Keratinocyte (primary cell): ENCODE measurements at regions not wholly inside any gene's neighbourhood (a gene's known extent, or its start where the extent isn't known, plus 50 kb on each side); places are given as distances from the start of the nearest gene placed in this dataset.

Experiments used
- DNase-seq: peaks from one replicate; pipeline ENCODE4 v3.0.0-alpha.2; 2011; ENCODE audit warnings: low read depth, missing footprints, low spot score
- FAIRE-seq: peaks from 2 replicates; lab custom pipeline; 2011; peaks lifted over from hg19 to GRCh38; lab: Jason Lieb, UNC
- H2AFZ ChIP-seq: 2 replicates; pipeline ENCODE4 v1.6.0; 2012; ENCODE audit warnings: low read length, control low read depth, inconsistent platforms; ENCODE audit not compliant: control insufficient read depth
- H3K27ac ChIP-seq: 2 replicates; pipeline ENCODE4 v1.5.1; 2011; ENCODE audit warnings: low read length; ENCODE audit not compliant: control insufficient read depth, insufficient read depth
- H3K27me3 ChIP-seq: 3 replicates; pipeline ENCODE4 v1.6.0; 2011; ENCODE audit warnings: low read length; ENCODE audit not compliant: control insufficient read depth, insufficient read depth; ENCODE audit errors: extremely low read depth
- H3K36me3 ChIP-seq, 2 experiments: 2 replicates in 1 of 2; 3 replicates in 1 of 2; pipeline ENCODE4 v1.5.1; 2011; ENCODE audit warnings: low read length in 2 of 2, mild to moderate bottlenecking in 1 of 2; ENCODE audit not compliant: control insufficient read depth in 2 of 2, insufficient read depth in 2 of 2; ENCODE audit errors: extremely low read depth in 1 of 2
- H3K4me1 ChIP-seq: 3 replicates; pipeline ENCODE4 v1.5.1; 2011; ENCODE audit warnings: low read length; ENCODE audit not compliant: control insufficient read depth, insufficient read depth; ENCODE audit errors: extremely low read depth
- H3K4me2 ChIP-seq: 3 replicates; pipeline ENCODE4 v1.6.0; 2011; ENCODE audit warnings: low read depth, low read length; ENCODE audit not compliant: control insufficient read depth, insufficient read depth; ENCODE audit errors: extremely low read depth
- H3K4me3 ChIP-seq, 3 experiments: fragments of 200-600 bp in 1 of 3; sonication (generic) in 1 of 3; 2 replicates in 2 of 3; 3 replicates in 1 of 3; pipeline ENCODE4 v1.5.1; 2011 to 2016; ENCODE audit warnings: low read length in 3 of 3, mild to moderate bottlenecking in 3 of 3, control low read depth in 2 of 3, inconsistent platforms in 1 of 3, low read depth in 1 of 3, mixed read lengths in 1 of 3, mixed run types in 1 of 3, moderate library complexity in 1 of 3; ENCODE audit not compliant: control insufficient read depth in 2 of 3, insufficient read depth in 2 of 3; ENCODE audit errors: extremely low read depth in 1 of 3
- H3K79me2 ChIP-seq: 2 replicates; pipeline ENCODE4 v1.6.0; 2012; ENCODE audit warnings: low read length; ENCODE audit not compliant: control insufficient read depth, insufficient read depth
- H3K9ac ChIP-seq: 3 replicates; pipeline ENCODE4 v1.6.0; 2011; ENCODE audit warnings: low read length; ENCODE audit not compliant: control insufficient read depth, insufficient read depth; ENCODE audit errors: extremely low read depth
- H3K9me1 ChIP-seq: 3 replicates; pipeline ENCODE4 v1.6.0; 2011; ENCODE audit warnings: low read length; ENCODE audit not compliant: control insufficient read depth, insufficient read depth; ENCODE audit errors: extremely low read depth
- H3K9me3 ChIP-seq: 2 replicates; pipeline ENCODE4 v1.5.1; 2012; ENCODE audit warnings: low read depth, low read length; ENCODE audit not compliant: control insufficient read depth
- H4K20me1 ChIP-seq: 3 replicates; pipeline ENCODE4 v1.6.0; 2011; ENCODE audit warnings: low read length; ENCODE audit not compliant: control insufficient read depth, insufficient read depth; ENCODE audit errors: extremely low read depth
- EZH2 ChIP-seq: IDR thresholded peaks from one replicate; pipeline ENCODE4 v1.6.1; 2012; ENCODE audit warnings: inconsistent platforms, mild to moderate bottlenecking, low read length, moderate library complexity
- dilution Hi-C: fragments of 300-500 bp; cut with MboI; formaldehyde crosslinking; loops from one replicate; pipeline ENCODE4 v1.7.0; 2020; ENCODE audit warnings: low sequenced_read_pairs; ENCODE audit not compliant: extremely low pct_ligation_motif_present
- TF ChIP-seq, protein P1 (sequence below), 3 experiments: IDR thresholded peaks in 1 of 3; conservative IDR thresholded peaks in 1 of 3; optimal IDR thresholded peaks in 1 of 3; 2 replicates in 2 of 3; 3 replicates in 1 of 3; pipeline versions ENCODE3 to v1.5.1; 2011; ENCODE audit warnings: low read length in 3 of 3, mild to moderate bottlenecking in 3 of 3, moderate library complexity in 2 of 3, control low read depth in 1 of 3, inconsistent platforms in 1 of 3; ENCODE audit not compliant: insufficient read depth in 2 of 3; ENCODE audit errors: extremely low read depth in 1 of 3

DNA sequence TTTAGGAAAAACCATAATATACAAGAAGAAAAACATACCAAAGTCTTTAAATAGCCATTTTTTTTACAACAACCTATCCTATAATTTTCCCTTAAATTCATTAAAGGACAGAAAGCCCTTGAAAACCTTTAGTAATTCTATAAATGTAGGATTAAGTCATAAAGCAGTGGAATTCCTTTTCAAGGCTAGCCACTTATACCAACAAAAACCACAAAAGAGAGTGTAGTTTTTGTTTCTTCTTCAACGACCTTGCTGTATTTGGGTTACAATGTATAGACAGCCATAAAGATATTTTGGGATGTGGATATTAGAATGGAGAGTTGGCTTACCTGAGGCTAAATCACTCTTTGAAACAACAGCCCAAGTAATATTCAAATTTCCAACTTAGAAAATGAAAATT is 296.6 kb upstream of the CDIN1 start:
- H2AFZ ChIP-seq: no peak overlapping the region
- H3K9ac ChIP-seq: no peak overlapping the region
- no peaks in the 10 kb centered on the region for H3K9me1 ChIP-seq
- no peak for FAIRE-seq
- H3K79me2 ChIP-seq: no peaks in the 10 kb centered on the region
- DNase-seq: no peak
- dilution Hi-C loops: no loop called here
- no peaks in the 10 kb centered on the region for H4K20me1 ChIP-seq
- no peaks in the 10 kb centered on the region for H3K4me1 ChIP-seq
- H3K36me3 ChIP-seq: no peaks in the 10 kb centered on the region
- peaks cover 10% of the 10 kb centered on the region for H3K9me3 ChIP-seq
- H3K4me2 ChIP-seq: no peak overlapping the region
- TF ChIP-seq EZH2: no peak
- TF ChIP-seq, protein P1, sequence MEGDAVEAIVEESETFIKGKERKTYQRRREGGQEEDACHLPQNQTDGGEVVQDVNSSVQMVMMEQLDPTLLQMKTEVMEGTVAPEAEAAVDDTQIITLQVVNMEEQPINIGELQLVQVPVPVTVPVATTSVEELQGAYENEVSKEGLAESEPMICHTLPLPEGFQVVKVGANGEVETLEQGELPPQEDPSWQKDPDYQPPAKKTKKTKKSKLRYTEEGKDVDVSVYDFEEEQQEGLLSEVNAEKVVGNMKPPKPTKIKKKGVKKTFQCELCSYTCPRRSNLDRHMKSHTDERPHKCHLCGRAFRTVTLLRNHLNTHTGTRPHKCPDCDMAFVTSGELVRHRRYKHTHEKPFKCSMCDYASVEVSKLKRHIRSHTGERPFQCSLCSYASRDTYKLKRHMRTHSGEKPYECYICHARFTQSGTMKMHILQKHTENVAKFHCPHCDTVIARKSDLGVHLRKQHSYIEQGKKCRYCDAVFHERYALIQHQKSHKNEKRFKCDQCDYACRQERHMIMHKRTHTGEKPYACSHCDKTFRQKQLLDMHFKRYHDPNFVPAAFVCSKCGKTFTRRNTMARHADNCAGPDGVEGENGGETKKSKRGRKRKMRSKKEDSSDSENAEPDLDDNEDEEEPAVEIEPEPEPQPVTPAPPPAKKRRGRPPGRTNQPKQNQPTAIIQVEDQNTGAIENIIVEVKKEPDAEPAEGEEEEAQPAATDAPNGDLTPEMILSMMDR (optimal IDR thresholded peaks at IDR 0.05 in 1 of 3, IDR thresholded peaks at IDR 0.05 in 1 of 3, conservative IDR thresholded peaks at IDR 0.05 in 1 of 3; ENCODE audit: extremely low read depth in 1 of 3, insufficient read depth in 2 of 3, low read length in 3 of 3): no peak
- no peaks in the 10 kb centered on the region for H3K27me3 ChIP-seq
- no peak overlapping the region for H3K27ac ChIP-seq
- H3K4me3 ChIP-seq: no peak overlapping the region

DNA sequence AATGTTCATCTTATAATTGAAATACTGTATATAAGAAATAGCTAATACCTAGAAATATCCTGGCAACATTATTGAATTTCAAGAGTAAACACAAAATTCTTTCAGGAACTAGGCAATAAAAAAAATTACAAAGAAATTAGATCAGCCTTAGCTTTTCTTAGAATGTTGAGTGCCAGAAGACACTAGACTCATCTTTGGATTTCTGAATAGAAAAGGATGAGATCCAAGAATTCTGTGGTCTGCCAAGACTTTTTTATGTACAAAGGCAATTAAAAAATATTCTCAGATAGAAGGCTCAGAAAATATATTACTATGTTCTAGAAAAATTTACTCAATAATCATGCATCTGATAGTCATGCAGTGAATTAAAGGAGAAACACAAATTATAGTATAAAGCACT is 294.5 kb upstream of the CDIN1 start:
- DNase-seq (no peak), FAIRE-seq (no peak)
- Histone ChIP-seq H3K27ac (no peak overlapping the region), H3K4me1 (no peaks in the 10 kb centered on the region), H2AFZ (no peak overlapping the region), H3K79me2 (no peaks in the 10 kb centered on the region), H3K9me1 (no peaks in the 10 kb centered on the region), H3K9ac (no peak overlapping the region), H3K9me3 (no peaks in the 10 kb centered on the region), H4K20me1 (no peaks in the 10 kb centered on the region), H3K27me3 (no peaks in the 10 kb centered on the region), H3K4me3 (no peak overlapping the region), H3K36me3 (no peaks in the 10 kb centered on the region), H3K4me2 (no peak overlapping the region)
- TF ChIP-seq, protein P1 (optimal IDR thresholded peaks at IDR 0.05 in 1 of 3, IDR thresholded peaks at IDR 0.05 in 1 of 3, conservative IDR thresholded peaks at IDR 0.05 in 1 of 3; ENCODE audit: extremely low read depth in 1 of 3, insufficient read depth in 2 of 3, low read length in 3 of 3): no peak
- TF ChIP-seq EZH2: no peak
- dilution Hi-C loops: no loop called here
